SK-N-SH (cell line): ENCODE measurements at regions not wholly inside any gene's neighbourhood (a gene's known extent, or its start where the extent isn't known, plus 50 kb on each side); places are given as distances from the start of the nearest gene placed in this dataset.

ENCODE experiments used
- CTCF ChIA-PET: fragments of 300-600, 350-600 bp; formaldehyde crosslinking; extraction: SDS; loops from one replicate; lab custom pipeline; 2021; lab: Yijun Ruan, JAX
- POLR2A ChIA-PET: fragments of 350-600 bp; sonication (Branson Sonifier 250); formaldehyde crosslinking; extraction: SDS; loops from one replicate; lab custom pipeline; 2020; ENCODE audit warnings: antibody characterized with exemption, inconsistent platforms; lab: Yijun Ruan, JAX
- DNase-seq: peaks from one replicate; pipeline ENCODE4 v3.0.0; 2012
- H2AFZ ChIP-seq: fragments of 200-600 bp; sonication (generic); 2 replicates; pipeline ENCODE4 v1.8.1; 2016; ENCODE audit warnings: antibody characterized with exemption, mild to moderate bottlenecking, low read depth
- H3F3A ChIP-seq: fragments of 200-600 bp; sonication (generic); replicated peaks from 2 replicates; pipeline ENCODE3; 2016; ENCODE audit warnings: antibody characterized with exemption, mild to moderate bottlenecking; ENCODE audit not compliant: insufficient read depth
- H3K27ac ChIP-seq, 2 experiments: fragments of 200-500 bp in 1 of 2; fragments of 200-600 bp in 1 of 2; sonication (Bioruptor generic) in 1 of 2; sonication (generic), shearing (Covaris generic) in 1 of 2; 2 replicates each; pipeline versions ENCODE4 v1.5.1 to v1.6.1; 2014 to 2016; ENCODE audit warnings: low read depth in 2 of 2, inconsistent platforms in 1 of 2, low read length in 1 of 2, mild to moderate bottlenecking in 1 of 2, mixed read lengths in 1 of 2
- H3K27me3 ChIP-seq: fragments of 200-600 bp; sonication (generic), shearing (Covaris generic); 2 replicates; pipeline ENCODE4 v1.6.1; 2016; ENCODE audit warnings: mixed run types; ENCODE audit not compliant: insufficient read depth
- H3K36me3 ChIP-seq, 2 experiments: fragments of 200-500 bp in 1 of 2; fragments of 200-600 bp in 1 of 2; sonication (Bioruptor generic) in 1 of 2; sonication (generic) in 1 of 2; replicated peaks in 1 of 2; 2 replicates each; pipeline versions ENCODE3 to v1.5.1; 2014 to 2016; ENCODE audit warnings: low read length in 1 of 2, mild to moderate bottlenecking in 1 of 2; ENCODE audit not compliant: insufficient read depth in 2 of 2, control insufficient read depth in 1 of 2
- H3K4me1 ChIP-seq, 2 experiments: fragments of 200-500 bp in 1 of 2; fragments of 200-600 bp in 1 of 2; sonication (Bioruptor generic) in 1 of 2; sonication (generic), shearing (Covaris generic) in 1 of 2; 2 replicates each; pipeline versions ENCODE4 v1.5.1 to v1.6.1; 2014 to 2016; ENCODE audit warnings: low read depth in 1 of 2, low read length in 1 of 2, mixed run types in 1 of 2; ENCODE audit not compliant: insufficient read depth in 2 of 2, control insufficient read depth in 1 of 2
- H3K4me2 ChIP-seq: fragments of 200-600 bp; sonication (generic), shearing (Covaris generic); 2 replicates; pipeline ENCODE4 v1.6.1; 2017; ENCODE audit warnings: mixed run types
- H3K4me3 ChIP-seq, 2 experiments: fragments of 200-500 bp in 1 of 2; fragments of 200-600 bp in 1 of 2; sonication (Bioruptor generic) in 1 of 2; sonication (generic), shearing (Covaris generic) in 1 of 2; 2 replicates each; pipeline versions ENCODE4 v1.5.1 to v1.8.1; 2014 to 2016; ENCODE audit warnings: low read depth in 2 of 2, inconsistent platforms in 1 of 2, low read length in 1 of 2, mild to moderate bottlenecking in 1 of 2, mixed read lengths in 1 of 2, moderate library complexity in 1 of 2
- H3K79me2 ChIP-seq: fragments of 200-600 bp; sonication (generic); 2 replicates; pipeline ENCODE4 v1.8.1; 2017; ENCODE audit warnings: mild to moderate bottlenecking; ENCODE audit not compliant: insufficient read depth
- H3K9ac ChIP-seq: fragments of 200-600 bp; sonication (generic); 2 replicates; pipeline ENCODE4 v1.6.1; 2017; ENCODE audit warnings: mixed run types
- H3K9me2 ChIP-seq: fragments of 200-600 bp; sonication (generic); 2 replicates; pipeline ENCODE4 v1.6.1; 2017; ENCODE audit warnings: mixed run types
- H3K9me3 ChIP-seq: fragments of 200-600 bp; sonication (generic); 2 replicates; pipeline ENCODE4 v1.6.1; 2017; ENCODE audit warnings: mixed run types, mild to moderate bottlenecking, moderate library complexity
- H4K20me1 ChIP-seq: fragments of 200-600 bp; sonication (generic); 2 replicates; pipeline ENCODE4 v1.6.1; 2017; ENCODE audit warnings: mild to moderate bottlenecking, mixed run types; ENCODE audit not compliant: insufficient read depth
- CHD2 ChIP-seq: fragments of 150-350 bp; IDR thresholded peaks from 2 replicates; pipeline ENCODE4 v1.6.1; 2018; ENCODE audit warnings: low read length; ENCODE audit not compliant: partially characterized antibody
- EP300 ChIP-seq, 2 experiments: IDR thresholded peaks; 2 replicates each; pipeline versions ENCODE4 v1.4.0 to v1.6.1; 2012; ENCODE audit warnings: borderline replicate concordance in 1 of 2, low read depth in 1 of 2, low read length in 1 of 2
- EZH2phosphoT487 ChIP-seq: fragments of 200-600 bp; sonication (generic); IDR thresholded peaks from 2 replicates; pipeline ENCODE4 v1.6.1; 2017; ENCODE audit warnings: low read depth, mixed run types, mild to moderate bottlenecking, antibody characterized with exemption, moderate library complexity, borderline replicate concordance
- FOXM1 ChIP-seq: IDR thresholded peaks from 2 replicates; pipeline ENCODE4 v1.4.0; 2012; ENCODE audit warnings: low read depth, mild to moderate bottlenecking
- GABPA ChIP-seq: IDR thresholded peaks from 2 replicates; pipeline ENCODE4 v1.4.0; 2012; ENCODE audit warnings: low read depth, mild to moderate bottlenecking
- GATA2 ChIP-seq: sonication (generic); formaldehyde crosslinking; IDR thresholded peaks from 2 replicates; pipeline ENCODE4 v1.5.0; 2020; ENCODE audit warnings: mild to moderate bottlenecking, missing genetic modification reagents
- JUND ChIP-seq: IDR thresholded peaks from 2 replicates; pipeline ENCODE4 v1.4.0; 2012
- MEF2A ChIP-seq: IDR thresholded peaks from 2 replicates; pipeline ENCODE4 v1.4.0; 2012; ENCODE audit warnings: low read depth, borderline replicate concordance
- MXI1 ChIP-seq: IDR thresholded peaks from 2 replicates; pipeline ENCODE4 v1.6.1; 2012; ENCODE audit warnings: mild to moderate bottlenecking, low read depth, low read length, improper control_type of control experiment
- NFIC ChIP-seq: IDR thresholded peaks from 2 replicates; pipeline ENCODE4 v1.4.0; 2012; ENCODE audit warnings: borderline replicate concordance
- PBX3 ChIP-seq: IDR thresholded peaks from 2 replicates; pipeline ENCODE4; 2012
- RAD21 ChIP-seq: IDR thresholded peaks from 2 replicates; pipeline ENCODE4 v1.6.1; 2012; ENCODE audit warnings: mild to moderate bottlenecking, low read length
- RFX5 ChIP-seq: IDR thresholded peaks from 2 replicates; pipeline ENCODE4 v1.6.1; 2012; ENCODE audit warnings: mild to moderate bottlenecking, improper control_type of control experiment, low read length
- RXRA ChIP-seq: IDR thresholded peaks from 2 replicates; pipeline ENCODE4 v1.4.0; 2012; ENCODE audit warnings: low read depth, mild to moderate bottlenecking, borderline replicate concordance
- SIN3A ChIP-seq: IDR thresholded peaks from 2 replicates; pipeline ENCODE4 v1.6.1; 2012; ENCODE audit warnings: low read depth, mild to moderate bottlenecking, low read length, moderate library complexity, borderline replicate concordance
- SMC3 ChIP-seq: IDR thresholded peaks from 2 replicates; pipeline ENCODE4 v1.6.1; 2012; ENCODE audit warnings: low read depth, low read length, improper control_type of control experiment
- TAF1 ChIP-seq: IDR thresholded peaks from 2 replicates; pipeline ENCODE4 v1.6.1; 2012; ENCODE audit warnings: low read depth, mild to moderate bottlenecking, low read length, moderate library complexity, borderline replicate concordance
- TCF12 ChIP-seq: IDR thresholded peaks from 2 replicates; pipeline ENCODE4 v1.4.0; 2012
- YY1 ChIP-seq: IDR thresholded peaks from 2 replicates; pipeline ENCODE4 v1.4.0; 2012; ENCODE audit warnings: low read depth, mild to moderate bottlenecking
- ZBTB33 ChIP-seq: IDR thresholded peaks from 2 replicates; pipeline ENCODE4 v1.4.0; 2012; ENCODE audit warnings: low read depth, borderline replicate concordance
- WGBS: methylation state at CpG from one replicate; pipeline ENCODE4 v1.1.6; 2017; ENCODE audit warnings: low lambda C conversion rate; 5-methylcytosine and 5-hydroxymethylcytosine counted together
- TF ChIP-seq, protein P1 (sequence below): IDR thresholded peaks from 2 replicates; pipeline ENCODE4 v1.4.0; 2012; ENCODE audit warnings: low read depth
- TF ChIP-seq, protein P2 (sequence below): fragments of 200-600 bp; sonication (generic); IDR thresholded peaks from 2 replicates; pipeline ENCODE4 v1.6.1; 2017; ENCODE audit warnings: antibody characterized with exemption, mild to moderate bottlenecking, moderate library complexity

DNA sequence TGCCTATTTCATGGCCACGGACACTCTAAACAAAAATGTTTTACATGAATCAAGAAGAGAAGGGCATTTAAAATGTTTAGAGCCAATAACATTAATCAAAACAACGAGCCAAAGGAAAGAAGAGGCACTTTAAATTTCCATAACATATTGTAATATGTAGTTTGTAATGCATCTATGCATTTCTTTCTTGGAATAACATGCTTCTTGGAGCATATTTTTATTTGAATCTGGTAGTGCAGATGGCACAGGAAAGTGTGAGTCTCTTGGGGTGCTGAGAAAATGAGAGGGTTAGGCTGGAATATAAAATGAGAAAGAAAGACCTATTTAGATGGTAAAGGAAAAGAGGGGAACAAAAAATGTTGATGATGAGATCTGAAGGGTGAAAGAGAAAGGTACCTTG lies 305.4 kb downstream of the BTBD3 start:
- no peak overlapping the region for H3K4me2 ChIP-seq
- DNase-seq, result no peak
- POLR2A ChIA-PET, result no interaction called here
- TF ChIP-seq GATA2 (CRISPR knock-in tag) (no peak), GABPA (no peak), EP300 (IDR thresholded peaks at IDR 0.05; ENCODE audit: borderline replicate concordance in 1 of 2, low read depth in 1 of 2, low read length in 1 of 2) (no peak), SIN3A (no peak), SMC3 (no peak), TAF1 (no peak), MXI1 (no peak), NFIC (no peak), RFX5 (no peak), MEF2A (no peak), EZH2phosphoT487 (no peak), YY1 (no peak), RAD21 (no peak), JUND (no peak), FOXM1 (no peak)
- TF ChIP-seq, protein P1, sequence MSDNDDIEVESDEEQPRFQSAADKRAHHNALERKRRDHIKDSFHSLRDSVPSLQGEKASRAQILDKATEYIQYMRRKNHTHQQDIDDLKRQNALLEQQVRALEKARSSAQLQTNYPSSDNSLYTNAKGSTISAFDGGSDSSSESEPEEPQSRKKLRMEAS, result no peak
- TF ChIP-seq, protein P2, sequence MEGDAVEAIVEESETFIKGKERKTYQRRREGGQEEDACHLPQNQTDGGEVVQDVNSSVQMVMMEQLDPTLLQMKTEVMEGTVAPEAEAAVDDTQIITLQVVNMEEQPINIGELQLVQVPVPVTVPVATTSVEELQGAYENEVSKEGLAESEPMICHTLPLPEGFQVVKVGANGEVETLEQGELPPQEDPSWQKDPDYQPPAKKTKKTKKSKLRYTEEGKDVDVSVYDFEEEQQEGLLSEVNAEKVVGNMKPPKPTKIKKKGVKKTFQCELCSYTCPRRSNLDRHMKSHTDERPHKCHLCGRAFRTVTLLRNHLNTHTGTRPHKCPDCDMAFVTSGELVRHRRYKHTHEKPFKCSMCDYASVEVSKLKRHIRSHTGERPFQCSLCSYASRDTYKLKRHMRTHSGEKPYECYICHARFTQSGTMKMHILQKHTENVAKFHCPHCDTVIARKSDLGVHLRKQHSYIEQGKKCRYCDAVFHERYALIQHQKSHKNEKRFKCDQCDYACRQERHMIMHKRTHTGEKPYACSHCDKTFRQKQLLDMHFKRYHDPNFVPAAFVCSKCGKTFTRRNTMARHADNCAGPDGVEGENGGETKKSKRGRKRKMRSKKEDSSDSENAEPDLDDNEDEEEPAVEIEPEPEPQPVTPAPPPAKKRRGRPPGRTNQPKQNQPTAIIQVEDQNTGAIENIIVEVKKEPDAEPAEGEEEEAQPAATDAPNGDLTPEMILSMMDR, result no peak
- TF ChIP-seq, all 33 proteins: peak for 0
- Histone ChIP-seq H2AFZ (no peak overlapping the region), H3K36me3 (no peaks in the 10 kb centered on the region), H3F3A (no peaks in the 10 kb centered on the region), H3K9ac (no peak overlapping the region), H3K4me3 (no peak overlapping the region), H3K79me2 (no peaks in the 10 kb centered on the region), H3K27ac (no peak overlapping the region), H3K9me2 (no peaks in the 10 kb centered on the region), H4K20me1 (no peaks in the 10 kb centered on the region), H3K9me3 (no peaks in the 10 kb centered on the region), H3K27me3 (no peaks in the 10 kb centered on the region), H3K4me1 (no peaks in the 10 kb centered on the region)
- CTCF ChIA-PET, result no interaction called here
- 6% methylated on average over 2 of the region's 2 CpGs for WGBS

- H3K4me1 ChIP-seq, result no peaks in the 10 kb centered on the region
- no peaks in the 10 kb centered on the region for H3K79me2 ChIP-seq
- H3F3A ChIP-seq, result no peaks in the 10 kb centered on the region
- H3K9me2 ChIP-seq, result no peaks in the 10 kb centered on the region
- no peaks in the 10 kb centered on the region for H4K20me1 ChIP-seq
- H3K27me3 ChIP-seq, result no peaks in the 10 kb centered on the region
- H3K4me3 ChIP-seq, result no peak overlapping the region
- CTCF ChIA-PET, result no interaction called here
- H3K4me2 ChIP-seq, result no peak overlapping the region
- no peaks in the 10 kb centered on the region for H3K36me3 ChIP-seq
- no peaks in the 10 kb centered on the region for H3K9me3 ChIP-seq
- POLR2A ChIA-PET, result no interaction called here
- no peak overlapping the region for H3K27ac ChIP-seq
- DNase-seq, result no peak
- 30% methylated on average over 1 of the region's 1 CpG for WGBS
- no peak overlapping the region for H2AFZ ChIP-seq
- H3K9ac ChIP-seq, result no peak overlapping the region
- no peak for TF ChIP-seq ZBTB33
- TF ChIP-seq, protein P2, result no peak
- TF ChIP-seq YY1, result no peak
- TF ChIP-seq PBX3, result no peak
- no peak for TF ChIP-seq CHD2
- no peak for TF ChIP-seq RXRA
- TF ChIP-seq TAF1, result no peak
- TF ChIP-seq TCF12, result no peak
These were observed 308.2 kb downstream of the BTBD3 start for GRCh38 chr20:12225898-12226297.
